HEK293 (cell line): ENCODE measurements at regions not wholly inside any gene's neighbourhood (a gene's known extent, or its start where the extent isn't known, plus 50 kb on each side); places are given as distances from the start of the nearest gene placed in this dataset.

ENCODE experiments used
- CTCF ChIA-PET: fragments of 350-600 bp; formaldehyde crosslinking; extraction: SDS; loops from one replicate; lab custom pipeline; 2021; ENCODE audit warnings: antibody characterized with exemption; lab: Yijun Ruan, JAX
- POLR2A ChIA-PET: fragments of 300-600 bp; formaldehyde crosslinking; extraction: SDS; loops from one replicate; lab custom pipeline; 2020; ENCODE audit warnings: antibody characterized with exemption, inconsistent platforms; lab: Yijun Ruan, JAX
- H3K27ac ChIP-seq: fragments of 200-500 bp; sonication (Bioruptor generic); 2 replicates; pipeline ENCODE4 v1.5.1; 2014; ENCODE audit warnings: low read depth, low read length, control low read depth, inconsistent platforms; ENCODE audit errors: extremely low read depth
- H3K36me3 ChIP-seq, 2 experiments: fragments of 200-500 bp in 1 of 2; sonication (Bioruptor generic) in 1 of 2; 1 replicate in 1 of 2; 2 replicates in 1 of 2; pipeline ENCODE4 v1.5.1; 2014 to 2017; ENCODE audit warnings: inconsistent platforms in 2 of 2, low read length in 2 of 2; ENCODE audit not compliant: control insufficient read depth in 2 of 2, insufficient read depth in 1 of 2
- H3K4me1 ChIP-seq: fragments of 200-500 bp; sonication (Bioruptor generic); 2 replicates; pipeline ENCODE4 v1.5.1; 2014; ENCODE audit warnings: mild to moderate bottlenecking, low read length, inconsistent platforms; ENCODE audit not compliant: control insufficient read depth, insufficient read depth
- H3K4me3 ChIP-seq: 2 replicates; pipeline ENCODE4 v1.5.1; 2011; ENCODE audit warnings: low read depth, mild to moderate bottlenecking, control low read depth, low read length, moderate library complexity
- H3K9me3 ChIP-seq: fragments of 200-500 bp; sonication (Bioruptor generic); 2 replicates; pipeline ENCODE4 v1.5.1; 2014; ENCODE audit warnings: low read depth, low read length, inconsistent platforms; ENCODE audit not compliant: control insufficient read depth, insufficient read depth
- ATF2 ChIP-seq: fragments of 450-650 bp; formaldehyde crosslinking; IDR thresholded peaks from 2 replicates; pipeline ENCODE4 v1.5.1; 2016; ENCODE audit warnings: missing biosample characterization, missing genetic modification characterization, low read depth
- FEZF1 ChIP-seq: fragments of 450-650 bp; formaldehyde crosslinking; IDR thresholded peaks from 2 replicates; pipeline ENCODE4 v1.5.1; 2016; ENCODE audit warnings: missing biosample characterization, missing genetic modification characterization
- HOXD13 ChIP-seq: sonication (generic); formaldehyde crosslinking; IDR thresholded peaks from 2 replicates; pipeline ENCODE4 v1.8.0; 2022; ENCODE audit warnings: missing genetic modification reagents, borderline replicate concordance
- MEIS1 ChIP-seq: sonication (generic); formaldehyde crosslinking; IDR thresholded peaks from 2 replicates; pipeline ENCODE4 v1.8.1; 2022; ENCODE audit warnings: missing genetic modification reagents, mild to moderate bottlenecking, borderline replicate concordance
- PBX3 ChIP-seq: sonication (generic); formaldehyde crosslinking; IDR thresholded peaks from 2 replicates; pipeline ENCODE4 v1.8.1; 2022; ENCODE audit warnings: mild to moderate bottlenecking, moderate library complexity, missing genetic modification reagents
- SP3 ChIP-seq: fragments of 450-650 bp; formaldehyde crosslinking; IDR thresholded peaks from 2 replicates; pipeline ENCODE4 v1.5.1; 2016; ENCODE audit warnings: missing biosample characterization, missing genetic modification characterization
- YY2 ChIP-seq: fragments of 450-650 bp; formaldehyde crosslinking; IDR thresholded peaks from 2 replicates; pipeline ENCODE4 v1.5.1; 2016; ENCODE audit warnings: missing biosample characterization, missing genetic modification characterization
- ZBTB20 ChIP-seq: fragments of 450-650 bp; formaldehyde crosslinking; IDR thresholded peaks from 2 replicates; pipeline ENCODE4 v1.5.1; 2016; ENCODE audit warnings: missing biosample characterization, missing genetic modification characterization
- ZBTB7A ChIP-seq: fragments of 450-650 bp; formaldehyde crosslinking; IDR thresholded peaks from 2 replicates; pipeline ENCODE4 v1.5.1; 2016; ENCODE audit warnings: low read depth, missing biosample characterization, missing genetic modification characterization
- ZFP37 ChIP-seq: fragments of 450-650 bp; formaldehyde crosslinking; IDR thresholded peaks from 2 replicates; pipeline ENCODE4 v1.5.1; 2016; ENCODE audit warnings: missing biosample characterization, missing genetic modification characterization
- ZNF114 ChIP-seq: fragments of 450-650 bp; formaldehyde crosslinking; IDR thresholded peaks from 2 replicates; pipeline ENCODE4 v1.5.0; 2017; ENCODE audit warnings: missing biosample characterization, missing genetic modification characterization
- ZNF221 ChIP-seq: fragments of 450-650 bp; formaldehyde crosslinking; IDR thresholded peaks from 2 replicates; pipeline ENCODE4 v1.5.1; 2017; ENCODE audit warnings: missing biosample characterization, missing genetic modification characterization, borderline replicate concordance
- ZNF23 ChIP-seq: fragments of 450-650 bp; formaldehyde crosslinking; IDR thresholded peaks from 2 replicates; pipeline ENCODE4 v1.5.1; 2016; ENCODE audit warnings: missing biosample characterization, missing genetic modification characterization, borderline replicate concordance
- ZNF266 ChIP-seq: fragments of 450-650 bp; formaldehyde crosslinking; IDR thresholded peaks from 2 replicates; pipeline ENCODE4 v1.5.1; 2016; ENCODE audit warnings: missing biosample characterization, missing genetic modification characterization, low read depth
- ZNF280C ChIP-seq: fragments of 450-650 bp; formaldehyde crosslinking; IDR thresholded peaks from 2 replicates; pipeline ENCODE4 v1.5.1; 2016; ENCODE audit warnings: missing biosample characterization, missing genetic modification characterization
- ZNF292 ChIP-seq: fragments of 450-650 bp; formaldehyde crosslinking; IDR thresholded peaks from 2 replicates; pipeline ENCODE4 v1.5.1; 2016; ENCODE audit warnings: low read depth, missing biosample characterization, missing genetic modification characterization, borderline replicate concordance
- ZNF521 ChIP-seq: fragments of 450-650 bp; formaldehyde crosslinking; IDR thresholded peaks from 2 replicates; pipeline ENCODE4 v1.5.1; 2017; ENCODE audit warnings: missing biosample characterization, mild to moderate bottlenecking, missing genetic modification characterization
- ZNF549 ChIP-seq: fragments of 450-650 bp; IDR thresholded peaks from 2 replicates; pipeline ENCODE4 v1.5.1; 2018; ENCODE audit warnings: missing biosample characterization, missing genetic modification characterization, mild to moderate bottlenecking, inconsistent platforms, moderate library complexity
- ZNF677 ChIP-seq: fragments of 450-650 bp; IDR thresholded peaks from 2 replicates; pipeline ENCODE4 v1.5.0; 2018; ENCODE audit warnings: missing biosample characterization, mild to moderate bottlenecking, missing genetic modification characterization, moderate library complexity
- ZNF747 ChIP-seq: fragments of 450-650 bp; formaldehyde crosslinking; IDR thresholded peaks from 2 replicates; pipeline ENCODE4 v1.5.1; 2016; ENCODE audit warnings: missing biosample characterization, missing genetic modification characterization
- ZNF776 ChIP-seq: fragments of 450-650 bp; formaldehyde crosslinking; IDR thresholded peaks from 2 replicates; pipeline ENCODE4 v1.5.0; 2017; ENCODE audit warnings: missing biosample characterization, missing genetic modification characterization, borderline replicate concordance
- TF ChIP-seq, protein P1 (sequence below): fragments of 450-650 bp; formaldehyde crosslinking; IDR thresholded peaks from 2 replicates; pipeline ENCODE4 v1.5.1; 2017; ENCODE audit warnings: missing biosample characterization, missing genetic modification characterization
- TF ChIP-seq, protein P2 (sequence below): fragments of 450-650 bp; formaldehyde crosslinking; IDR thresholded peaks from 2 replicates; pipeline ENCODE4; 2016; ENCODE audit warnings: missing biosample characterization, missing genetic modification characterization
- TF ChIP-seq, protein P3 (sequence below): fragments of 450-650 bp; formaldehyde crosslinking; IDR thresholded peaks from 2 replicates; pipeline ENCODE4 v1.5.1; 2016; ENCODE audit warnings: missing biosample characterization, missing genetic modification characterization, low read depth
- TF ChIP-seq, protein P4 (sequence below): fragments of 450-650 bp; formaldehyde crosslinking; IDR thresholded peaks from 2 replicates; pipeline ENCODE4 v1.5.1; 2016; ENCODE audit warnings: missing biosample characterization, missing genetic modification characterization
- TF ChIP-seq, protein P5 (sequence below): fragments of 450-650 bp; formaldehyde crosslinking; IDR thresholded peaks from 2 replicates; pipeline ENCODE4 v1.5.1; 2016; ENCODE audit warnings: missing biosample characterization, missing genetic modification characterization

DNA sequence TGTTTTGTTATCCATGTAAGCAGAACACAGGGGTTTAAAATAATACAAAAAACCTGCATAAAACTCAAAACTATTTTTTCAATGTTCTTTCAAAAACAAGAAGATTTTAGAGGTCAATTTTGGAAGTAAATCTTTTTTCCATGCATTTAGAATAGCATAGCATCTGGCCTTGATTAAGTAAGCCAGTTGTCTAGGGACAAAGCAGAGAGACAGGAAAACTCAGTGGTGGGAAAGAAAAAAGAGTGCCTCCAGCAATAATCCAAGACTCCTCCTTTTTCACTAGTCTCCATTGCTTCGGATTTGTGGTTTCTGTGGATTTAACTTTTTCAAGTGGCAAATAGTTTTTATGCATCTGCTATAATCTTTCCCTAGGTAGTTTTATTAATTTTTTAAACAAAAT lies 88.9 kb downstream of the SUCNR1 start (continued):
- TF ChIP-seq ZNF747: no peak
- no peak for TF ChIP-seq ZNF549 (tag by site-specific recombination)
- TF ChIP-seq, protein P1, sequence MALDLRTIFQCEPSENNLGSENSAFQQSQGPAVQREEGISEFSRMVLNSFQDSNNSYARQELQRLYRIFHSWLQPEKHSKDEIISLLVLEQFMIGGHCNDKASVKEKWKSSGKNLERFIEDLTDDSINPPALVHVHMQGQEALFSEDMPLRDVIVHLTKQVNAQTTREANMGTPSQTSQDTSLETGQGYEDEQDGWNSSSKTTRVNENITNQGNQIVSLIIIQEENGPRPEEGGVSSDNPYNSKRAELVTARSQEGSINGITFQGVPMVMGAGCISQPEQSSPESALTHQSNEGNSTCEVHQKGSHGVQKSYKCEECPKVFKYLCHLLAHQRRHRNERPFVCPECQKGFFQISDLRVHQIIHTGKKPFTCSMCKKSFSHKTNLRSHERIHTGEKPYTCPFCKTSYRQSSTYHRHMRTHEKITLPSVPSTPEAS (tag by site-specific recombination): no peak
- TF ChIP-seq ZNF521: no peak
- TF ChIP-seq, protein P2, sequence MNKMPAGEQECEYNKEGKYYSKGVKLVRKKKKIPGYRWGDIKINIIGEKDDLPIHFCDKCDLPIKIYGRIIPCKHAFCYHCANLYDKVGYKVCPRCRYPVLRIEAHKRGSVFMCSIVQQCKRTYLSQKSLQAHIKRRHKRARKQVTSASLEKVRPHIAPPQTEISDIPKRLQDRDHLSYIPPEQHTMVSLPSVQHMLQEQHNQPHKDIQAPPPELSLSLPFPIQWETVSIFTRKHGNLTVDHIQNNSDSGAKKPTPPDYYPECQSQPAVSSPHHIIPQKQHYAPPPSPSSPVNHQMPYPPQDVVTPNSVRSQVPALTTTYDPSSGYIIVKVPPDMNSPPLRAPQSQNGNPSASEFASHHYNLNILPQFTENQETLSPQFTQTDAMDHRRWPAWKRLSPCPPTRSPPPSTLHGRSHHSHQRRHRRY (tag by site-specific recombination): no peak
- TF ChIP-seq ZNF776: no peak
- no peak for TF ChIP-seq HOXD13 (CRISPR knock-in tag)
- no peak for TF ChIP-seq ZBTB7A (tag by site-specific recombination)
- TF ChIP-seq, protein P3, sequence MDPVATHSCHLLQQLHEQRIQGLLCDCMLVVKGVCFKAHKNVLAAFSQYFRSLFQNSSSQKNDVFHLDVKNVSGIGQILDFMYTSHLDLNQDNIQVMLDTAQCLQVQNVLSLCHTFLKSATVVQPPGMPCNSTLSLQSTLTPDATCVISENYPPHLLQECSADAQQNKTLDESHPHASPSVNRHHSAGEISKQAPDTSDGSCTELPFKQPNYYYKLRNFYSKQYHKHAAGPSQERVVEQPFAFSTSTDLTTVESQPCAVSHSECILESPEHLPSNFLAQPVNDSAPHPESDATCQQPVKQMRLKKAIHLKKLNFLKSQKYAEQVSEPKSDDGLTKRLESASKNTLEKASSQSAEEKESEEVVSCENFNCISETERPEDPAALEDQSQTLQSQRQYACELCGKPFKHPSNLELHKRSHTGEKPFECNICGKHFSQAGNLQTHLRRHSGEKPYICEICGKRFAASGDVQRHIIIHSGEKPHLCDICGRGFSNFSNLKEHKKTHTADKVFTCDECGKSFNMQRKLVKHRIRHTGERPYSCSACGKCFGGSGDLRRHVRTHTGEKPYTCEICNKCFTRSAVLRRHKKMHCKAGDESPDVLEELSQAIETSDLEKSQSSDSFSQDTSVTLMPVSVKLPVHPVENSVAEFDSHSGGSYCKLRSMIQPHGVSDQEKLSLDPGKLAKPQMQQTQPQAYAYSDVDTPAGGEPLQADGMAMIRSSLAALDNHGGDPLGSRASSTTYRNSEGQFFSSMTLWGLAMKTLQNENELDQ (tag by site-specific recombination): no peak
- TF ChIP-seq YY2 (tag by site-specific recombination): no peak
- TF ChIP-seq ZNF23 (tag by site-specific recombination): no peak
- TF ChIP-seq ZNF221 (tag by site-specific recombination): no peak
- TF ChIP-seq, all 188 proteins: peak for 0

DNA sequence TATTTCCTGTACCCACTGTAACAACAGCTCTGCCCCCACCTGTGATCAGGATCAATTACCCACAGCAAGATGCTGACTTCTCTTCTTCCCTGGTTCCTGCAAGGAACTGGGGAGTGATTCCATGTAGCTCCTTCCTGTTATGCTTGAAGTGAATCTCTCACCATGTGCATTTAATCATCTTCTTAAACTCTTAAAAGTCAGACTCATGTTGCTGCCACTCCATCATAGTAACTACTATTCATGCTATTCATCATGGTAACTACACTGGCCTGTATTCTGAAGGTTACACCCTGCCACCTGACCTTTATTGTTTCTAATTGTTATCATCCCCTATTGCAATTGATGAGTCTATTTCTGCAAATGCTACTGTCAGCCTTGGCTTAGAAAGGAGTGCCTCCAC lies 89.5 kb downstream of the SUCNR1 start:
- no peak overlapping the region for H3K4me3 ChIP-seq
- no peaks in the 10 kb centered on the region for H3K4me1 ChIP-seq
- H3K27ac ChIP-seq: no peak overlapping the region
- H3K36me3 ChIP-seq: no peaks in the 10 kb centered on the region
- H3K9me3 ChIP-seq: no peaks in the 10 kb centered on the region
- ChIA-PET CTCF (no interaction called here), POLR2A (no interaction called here)
- TF ChIP-seq ZNF266 (tag by site-specific recombination): no peak
- no peak for TF ChIP-seq ATF2 (tag by site-specific recombination)
- no peak for TF ChIP-seq MEIS1
- TF ChIP-seq, protein P4, sequence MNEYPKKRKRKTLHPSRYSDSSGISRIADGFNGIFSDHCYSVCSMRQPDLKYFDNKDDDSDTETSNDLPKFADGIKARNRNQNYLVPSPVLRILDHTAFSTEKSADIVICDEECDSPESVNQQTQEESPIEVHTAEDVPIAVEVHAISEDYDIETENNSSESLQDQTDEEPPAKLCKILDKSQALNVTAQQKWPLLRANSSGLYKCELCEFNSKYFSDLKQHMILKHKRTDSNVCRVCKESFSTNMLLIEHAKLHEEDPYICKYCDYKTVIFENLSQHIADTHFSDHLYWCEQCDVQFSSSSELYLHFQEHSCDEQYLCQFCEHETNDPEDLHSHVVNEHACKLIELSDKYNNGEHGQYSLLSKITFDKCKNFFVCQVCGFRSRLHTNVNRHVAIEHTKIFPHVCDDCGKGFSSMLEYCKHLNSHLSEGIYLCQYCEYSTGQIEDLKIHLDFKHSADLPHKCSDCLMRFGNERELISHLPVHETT (tag by site-specific recombination): no peak
- TF ChIP-seq ZFP37 (tag by site-specific recombination): no peak
- no peak for TF ChIP-seq ZNF292 (tag by site-specific recombination)
- TF ChIP-seq ZNF677 (tag by site-specific recombination): no peak
- no peak for TF ChIP-seq ZNF280C (tag by site-specific recombination)
- TF ChIP-seq SP3 (tag by site-specific recombination): no peak
- TF ChIP-seq FEZF1: no peak
- TF ChIP-seq, protein P5, sequence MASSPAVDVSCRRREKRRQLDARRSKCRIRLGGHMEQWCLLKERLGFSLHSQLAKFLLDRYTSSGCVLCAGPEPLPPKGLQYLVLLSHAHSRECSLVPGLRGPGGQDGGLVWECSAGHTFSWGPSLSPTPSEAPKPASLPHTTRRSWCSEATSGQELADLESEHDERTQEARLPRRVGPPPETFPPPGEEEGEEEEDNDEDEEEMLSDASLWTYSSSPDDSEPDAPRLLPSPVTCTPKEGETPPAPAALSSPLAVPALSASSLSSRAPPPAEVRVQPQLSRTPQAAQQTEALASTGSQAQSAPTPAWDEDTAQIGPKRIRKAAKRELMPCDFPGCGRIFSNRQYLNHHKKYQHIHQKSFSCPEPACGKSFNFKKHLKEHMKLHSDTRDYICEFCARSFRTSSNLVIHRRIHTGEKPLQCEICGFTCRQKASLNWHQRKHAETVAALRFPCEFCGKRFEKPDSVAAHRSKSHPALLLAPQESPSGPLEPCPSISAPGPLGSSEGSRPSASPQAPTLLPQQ (tag by site-specific recombination): no peak
- no peak for TF ChIP-seq ZNF114 (tag by site-specific recombination)
- TF ChIP-seq PBX3 (CRISPR knock-in tag): no peak
- no peak for TF ChIP-seq ZBTB20
